Esophagus squamous epithelium (tissue), 5 donors: ENCODE measurements at regions not wholly inside any gene's neighbourhood (a gene's known extent, or its start where the extent isn't known, plus 50 kb on each side); places are given as distances from the start of the nearest gene placed in this dataset.

Experiments
- DNase-seq: peaks from one replicate; lab custom pipeline; 2025; lab: John Stamatoyannopoulos, UW
- H3K27ac ChIP-seq, 4 donors: fragments of 200-600 bp; sonication (generic); one replicate each; pipeline ENCODE4 v1.5.1; 2016 to 2019; ENCODE audit warnings: mild to moderate bottlenecking in 1 of 4
- H3K27me3 ChIP-seq, 4 donors: fragments of 200-600 bp; sonication (generic); 1 replicate in 3 of 4; 2 replicates in 1 of 4; pipeline versions ENCODE4 v1.5.1 to v1.6.0; 2017 to 2021; ENCODE audit warnings: antibody characterized with exemption in 1 of 4
- H3K36me3 ChIP-seq, 3 donors: fragments of 200-600 bp; sonication (generic); one replicate each; pipeline ENCODE4 v1.5.1; 2016 to 2019
- H3K4me1 ChIP-seq, 3 donors: fragments of 200-600 bp; sonication (generic); one replicate each; pipeline ENCODE4 v1.5.1; 2017 to 2019
- H3K4me3 ChIP-seq, 4 donors: fragments of 200-600 bp; sonication (generic); 1 replicate in 3 of 4; 2 replicates in 1 of 4; pipeline ENCODE4 v1.5.1; 2016 to 2019; ENCODE audit warnings: mild to moderate bottlenecking in 2 of 4, moderate library complexity in 1 of 4
- H3K9me3 ChIP-seq, 3 donors: fragments of 200-600 bp; sonication (generic); one replicate each; pipeline ENCODE4 v1.5.1; 2016 to 2019
- POLR2A ChIP-seq, 4 donors: fragments of 450-650 bp; IDR thresholded peaks; one replicate each; pipeline ENCODE4 v1.6.1; 2017; ENCODE audit warnings: antibody characterized with exemption in 4 of 4, mild to moderate bottlenecking in 4 of 4, moderate library complexity in 3 of 4
- WGBS, 2 donors: methylation state at CpG; one replicate each; pipeline ENCODE4 v1.1.5; 2018; 5-methylcytosine and 5-hydroxymethylcytosine counted together
- intact Hi-C: fragments of 100-400 bp; cut with DNase I; formaldehyde crosslinking; loops from one replicate; pipeline ENCODE4 v1.15.0; 2022
- TF ChIP-seq, protein P1 (sequence below), 6 experiments: fragments of 450-650 bp in 4 of 6; fragments of 200-600 bp in 2 of 6; sonication (generic) in 2 of 6; IDR thresholded peaks; one replicate each; pipeline ENCODE4 v1.5.1; 2016 to 2019; ENCODE audit warnings: antibody characterized with exemption in 6 of 6, mild to moderate bottlenecking in 4 of 6, moderate library complexity in 4 of 6
- donor health status: DM: yes; HTN: yes; CAD: no.

DNA sequence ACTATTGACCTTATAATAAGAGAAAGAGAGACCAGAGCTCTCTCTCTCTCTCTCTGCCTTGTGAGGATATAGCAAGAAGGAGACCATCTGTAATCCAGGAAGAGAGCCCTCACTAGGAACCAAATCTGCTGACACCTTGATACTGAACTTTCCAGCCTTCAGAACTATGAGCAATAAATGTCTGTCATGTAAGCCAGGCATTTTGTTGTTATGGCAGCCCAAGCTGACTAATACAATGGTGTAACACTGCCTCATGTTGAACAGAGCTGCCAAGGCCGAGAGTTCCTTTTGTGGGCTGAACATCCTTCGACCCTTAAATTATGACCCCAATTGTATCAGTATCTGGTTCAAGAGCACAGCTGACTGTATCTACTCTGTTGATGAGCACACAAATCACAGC, 108.0 kb downstream of the LRRC30 start:
- Histone ChIP-seq H3K4me1 (no peaks in the 10 kb centered on the region), H3K27ac (no peak overlapping the region), H3K4me3 (no peak overlapping the region), H3K36me3 (no peaks in the 10 kb centered on the region), H3K9me3 (no peaks in the 10 kb centered on the region), H3K27me3 (no peaks in the 10 kb centered on the region)
- DNase-seq = no peak
- intact Hi-C loops = no loop called here
- TF ChIP-seq, protein P1, sequence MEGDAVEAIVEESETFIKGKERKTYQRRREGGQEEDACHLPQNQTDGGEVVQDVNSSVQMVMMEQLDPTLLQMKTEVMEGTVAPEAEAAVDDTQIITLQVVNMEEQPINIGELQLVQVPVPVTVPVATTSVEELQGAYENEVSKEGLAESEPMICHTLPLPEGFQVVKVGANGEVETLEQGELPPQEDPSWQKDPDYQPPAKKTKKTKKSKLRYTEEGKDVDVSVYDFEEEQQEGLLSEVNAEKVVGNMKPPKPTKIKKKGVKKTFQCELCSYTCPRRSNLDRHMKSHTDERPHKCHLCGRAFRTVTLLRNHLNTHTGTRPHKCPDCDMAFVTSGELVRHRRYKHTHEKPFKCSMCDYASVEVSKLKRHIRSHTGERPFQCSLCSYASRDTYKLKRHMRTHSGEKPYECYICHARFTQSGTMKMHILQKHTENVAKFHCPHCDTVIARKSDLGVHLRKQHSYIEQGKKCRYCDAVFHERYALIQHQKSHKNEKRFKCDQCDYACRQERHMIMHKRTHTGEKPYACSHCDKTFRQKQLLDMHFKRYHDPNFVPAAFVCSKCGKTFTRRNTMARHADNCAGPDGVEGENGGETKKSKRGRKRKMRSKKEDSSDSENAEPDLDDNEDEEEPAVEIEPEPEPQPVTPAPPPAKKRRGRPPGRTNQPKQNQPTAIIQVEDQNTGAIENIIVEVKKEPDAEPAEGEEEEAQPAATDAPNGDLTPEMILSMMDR (IDR thresholded peaks at IDR 0.05) = no peak
- no peak for TF ChIP-seq POLR2A (IDR thresholded peaks at IDR 0.05)
- 61 to 74% methylated on average over 2 of the region's 2 CpGs for WGBS, 2 donors

- no peak overlapping the region for H3K4me3 ChIP-seq
- no peaks in the 10 kb centered on the region for H3K36me3 ChIP-seq
- H3K9me3 ChIP-seq = no peaks in the 10 kb centered on the region
- no peaks in the 10 kb centered on the region for H3K27me3 ChIP-seq
- H3K27ac ChIP-seq = no peak overlapping the region
- no peak for DNase-seq
- WGBS, 2 donors = 79 to 80% methylated on average over 6 of the region's 6 CpGs
- H3K4me1 ChIP-seq = no peaks in the 10 kb centered on the region
- no peak for TF ChIP-seq POLR2A (IDR thresholded peaks at IDR 0.05)
- TF ChIP-seq, protein P1 (IDR thresholded peaks at IDR 0.05) = no peak
- intact Hi-C loops = no loop called here
Observed at GRCh38 chr18:7341581-7342337, 110.9 kb downstream of the LRRC30 start.

GRCh38 chr18:7349181-7349837, 118.4 kb downstream of the LRRC30 start:
- TF ChIP-seq, protein P1 (IDR thresholded peaks at IDR 0.05) = no peak
- TF ChIP-seq POLR2A (IDR thresholded peaks at IDR 0.05) = no peak
- no peaks in the 10 kb centered on the region for H3K36me3 ChIP-seq
- no peak for DNase-seq
- whole genome bisulfite sequencing, 2 donors = 85 to 88% methylated on average over 6 of the region's 6 CpGs
- intact Hi-C loops = no loop called here
- no peaks in the 10 kb centered on the region for H3K4me1 ChIP-seq
- no peaks in the 10 kb centered on the region for H3K27me3 ChIP-seq
- H3K9me3 ChIP-seq = no peaks in the 10 kb centered on the region
- H3K27ac ChIP-seq = no peak overlapping the region
- no peak overlapping the region for H3K4me3 ChIP-seq

DNA sequence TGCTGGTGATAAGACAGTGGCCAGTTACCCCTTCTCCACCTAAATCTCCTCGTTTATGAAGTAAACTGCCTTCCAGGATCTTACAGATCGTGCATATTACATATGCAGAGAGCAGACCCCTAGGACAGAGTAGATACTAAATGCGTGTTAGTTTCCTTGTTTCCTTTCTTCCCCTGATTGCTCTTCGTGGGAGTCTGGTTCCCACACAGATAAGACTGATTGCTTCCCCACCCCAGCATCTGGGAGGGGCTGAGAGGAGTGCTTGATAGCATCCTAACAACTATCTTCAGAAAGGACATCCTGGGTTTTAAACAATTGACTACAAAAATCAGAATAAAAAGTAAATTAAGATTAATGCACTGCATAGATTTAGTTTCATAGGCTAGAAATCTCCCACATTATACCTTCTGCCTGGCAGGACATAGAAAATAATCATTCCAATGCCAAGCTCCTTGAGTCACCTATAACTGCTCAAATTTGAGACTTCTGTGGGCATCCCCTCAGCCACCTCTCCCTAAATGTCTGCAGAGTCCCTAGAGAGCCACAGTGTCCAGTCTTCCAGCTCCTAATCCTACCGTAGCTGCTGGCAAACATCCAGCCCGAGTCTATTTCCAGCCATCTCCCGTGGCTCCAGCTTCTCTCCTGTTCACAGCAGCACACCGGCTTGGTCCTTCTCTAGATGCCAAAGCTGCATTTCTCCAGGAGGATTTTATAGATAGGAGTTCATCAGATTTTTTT, 128.3 kb downstream of the LRRC30 start:
- intact Hi-C loops = no loop called here
- Histone ChIP-seq H3K4me1 (no peaks in the 10 kb centered on the region), H3K4me3 (no peak overlapping the region), H3K9me3 (no peaks in the 10 kb centered on the region), H3K27me3 (no peaks in the 10 kb centered on the region), H3K36me3 (no peaks in the 10 kb centered on the region), H3K27ac (no peak overlapping the region)
- TF ChIP-seq, protein P1 (IDR thresholded peaks at IDR 0.05) = no peak
- TF ChIP-seq POLR2A (IDR thresholded peaks at IDR 0.05) = no peak
- WGBS, 2 donors = 28 to 48% methylated on average over 8 of the region's 8 CpGs
- DNase-seq = no peak
